KOPT-K1 (cell line): ENCODE measurements at regions not wholly inside any gene's neighbourhood (a gene's known extent, or its start where the extent isn't known, plus 50 kb on each side); places are given as distances from the start of the nearest gene placed in this dataset.

ENCODE experiments used
- H3K27ac ChIP-seq: fragments of 200-600 bp; sonication (generic); 2 replicates; pipeline ENCODE4 v1.5.1; 2016; ENCODE audit warnings: antibody characterized with exemption, mild to moderate bottlenecking, low read depth, low read length; ENCODE audit not compliant: poor library complexity, severe bottlenecking
- H3K36me3 ChIP-seq: fragments of 200-600 bp; sonication (generic); 2 replicates; pipeline ENCODE4 v1.5.1; 2017; ENCODE audit warnings: antibody characterized with exemption, mild to moderate bottlenecking, low read length, moderate library complexity; ENCODE audit not compliant: insufficient read depth
- H3K9me3 ChIP-seq: fragments of 200-600 bp; sonication (generic); 2 replicates; pipeline ENCODE4 v1.5.1; 2017; ENCODE audit warnings: antibody characterized with exemption, low read length, mild to moderate bottlenecking; ENCODE audit not compliant: insufficient read depth, poor library complexity, severe bottlenecking

DNA sequence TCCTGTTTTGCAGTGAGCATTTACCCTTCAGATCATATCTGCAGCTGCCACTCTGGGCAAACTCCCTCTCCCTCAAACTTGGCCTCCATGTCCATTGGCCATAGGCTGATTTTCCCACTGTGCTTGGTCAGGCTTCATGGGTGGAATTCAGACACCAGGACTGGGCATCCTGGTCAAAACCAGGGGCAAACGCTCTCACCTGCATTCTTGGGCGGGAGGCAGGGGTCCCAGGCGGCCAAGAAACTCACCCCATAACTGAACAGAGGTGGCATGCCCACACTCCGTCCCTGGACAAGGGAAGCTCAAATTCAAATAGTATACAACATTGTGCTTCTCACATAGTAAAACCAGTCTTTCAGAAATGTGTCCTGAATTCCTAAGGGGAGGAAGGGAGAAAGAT, 81.1 kb upstream of the ZNF648 start:
- no peaks in the 10 kb centered on the region for H3K9me3 ChIP-seq
- no peaks in the 10 kb centered on the region for H3K36me3 ChIP-seq
- peak overlapping the region; percentile 87 for H3K27ac ChIP-seq

DNA sequence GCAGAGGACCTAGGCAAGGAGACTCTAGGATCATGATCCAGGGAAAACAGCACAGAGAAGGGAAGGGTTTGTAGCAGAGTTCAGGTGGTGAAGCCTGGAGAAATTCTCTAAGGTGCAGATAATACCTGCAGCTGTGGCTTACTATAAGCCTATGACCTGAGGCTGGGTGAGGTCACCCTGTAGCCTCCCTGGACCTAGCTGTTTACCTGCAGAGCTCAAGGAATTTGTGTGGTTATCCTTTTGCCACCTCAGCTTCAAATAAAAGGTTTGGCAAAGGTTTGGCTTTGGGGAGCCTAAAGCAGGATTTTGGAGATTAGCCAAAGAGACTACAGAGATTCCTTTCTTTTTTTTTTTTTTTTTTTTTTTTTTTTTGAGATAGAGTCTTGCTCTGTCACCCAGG, 79.5 kb upstream of the ZNF648 start:
- Histone ChIP-seq H3K9me3 (no peaks in the 10 kb centered on the region), H3K36me3 (no peaks in the 10 kb centered on the region), H3K27ac (no peak overlapping the region)

DNA sequence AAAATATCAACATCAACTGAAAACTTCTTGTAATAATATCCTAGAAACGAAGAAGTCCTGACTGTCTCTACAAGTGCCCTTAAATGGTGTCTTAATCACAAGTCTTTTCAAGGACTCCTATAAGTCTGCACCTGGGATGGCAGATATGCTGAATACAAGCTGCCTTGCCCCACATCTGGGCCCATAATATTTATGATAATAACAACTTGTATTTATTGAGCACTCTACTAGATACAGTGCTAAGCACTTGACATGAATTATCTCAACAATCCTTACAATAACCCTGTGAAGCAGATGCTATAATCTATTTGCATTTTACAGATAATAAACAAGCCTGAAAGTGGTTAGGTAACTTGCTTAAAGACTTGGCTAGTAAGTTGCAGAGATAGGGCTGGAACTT, 78.0 kb upstream of the ZNF648 start:
- Histone ChIP-seq H3K36me3 (no peaks in the 10 kb centered on the region), H3K9me3 (peaks cover 5% of the 10 kb centered on the region), H3K27ac (no peak overlapping the region)

DNA sequence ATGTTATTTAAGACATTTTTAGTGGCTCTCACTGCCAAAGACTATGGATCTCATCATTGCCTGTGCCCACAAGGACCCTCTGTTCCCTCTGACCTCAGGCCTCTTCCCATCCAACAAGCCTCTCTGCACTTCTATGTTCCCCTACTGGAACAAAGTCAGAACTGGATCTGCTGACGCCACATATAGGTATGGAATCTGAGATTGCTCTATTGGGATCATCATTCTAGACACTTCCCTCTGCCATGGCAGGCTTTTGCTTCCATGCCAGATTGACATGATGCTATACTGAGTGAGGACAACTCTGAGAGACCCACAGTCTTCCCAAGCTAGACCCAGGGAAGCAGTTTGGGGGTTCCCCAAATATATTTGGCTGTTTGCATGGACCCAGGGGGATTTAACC, 76.0 kb upstream of the ZNF648 start:
- Histone ChIP-seq H3K27ac (no peak overlapping the region), H3K36me3 (no peaks in the 10 kb centered on the region), H3K9me3 (peaks cover 16% of the 10 kb centered on the region)

DNA sequence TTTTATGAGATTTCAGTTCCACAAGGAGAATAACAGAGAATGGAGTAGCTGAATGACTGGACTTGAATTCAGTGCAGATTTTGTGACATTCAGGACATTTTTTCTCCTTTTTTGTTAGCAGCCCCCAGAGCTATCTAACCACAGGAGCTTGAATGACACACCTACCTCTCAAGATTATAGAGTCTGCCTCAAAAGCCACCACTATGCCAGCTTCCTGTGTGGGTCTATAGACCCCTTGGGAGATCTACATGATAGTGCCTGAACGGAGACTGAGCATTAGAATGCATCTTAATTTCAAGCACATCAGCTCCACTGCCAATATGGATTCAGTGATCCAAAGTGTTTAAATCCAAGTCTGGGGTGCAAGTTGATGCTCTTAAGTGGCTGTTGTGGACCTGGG, 74.4 kb upstream of the ZNF648 start:
- H3K9me3 ChIP-seq: peaks cover 16% of the 10 kb centered on the region
- H3K27ac ChIP-seq: peak overlapping the region; percentile 18
- no peaks in the 10 kb centered on the region for H3K36me3 ChIP-seq

DNA sequence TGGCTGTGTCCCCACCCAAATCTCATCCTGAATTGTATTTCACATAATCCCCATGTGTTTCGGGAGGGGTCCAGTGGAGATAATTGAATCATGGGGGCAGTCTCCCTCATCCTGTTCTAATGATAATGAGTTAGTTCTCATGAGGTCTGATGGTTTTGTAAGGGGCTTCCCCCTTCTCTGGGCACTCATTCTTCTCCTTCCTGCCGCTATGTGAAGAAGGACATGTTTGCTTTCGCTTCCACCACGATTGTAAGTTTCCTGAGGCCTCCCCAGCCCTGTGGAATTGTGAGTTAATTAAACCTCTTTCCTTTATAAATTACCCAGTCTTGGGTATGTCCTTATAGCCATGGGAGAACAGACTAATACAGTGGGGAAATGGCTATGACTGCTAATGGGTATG, 72.7 kb upstream of the ZNF648 start:
- no peak overlapping the region for H3K27ac ChIP-seq
- H3K36me3 ChIP-seq: no peaks in the 10 kb centered on the region
- H3K9me3 ChIP-seq: peaks cover 16% of the 10 kb centered on the region

DNA sequence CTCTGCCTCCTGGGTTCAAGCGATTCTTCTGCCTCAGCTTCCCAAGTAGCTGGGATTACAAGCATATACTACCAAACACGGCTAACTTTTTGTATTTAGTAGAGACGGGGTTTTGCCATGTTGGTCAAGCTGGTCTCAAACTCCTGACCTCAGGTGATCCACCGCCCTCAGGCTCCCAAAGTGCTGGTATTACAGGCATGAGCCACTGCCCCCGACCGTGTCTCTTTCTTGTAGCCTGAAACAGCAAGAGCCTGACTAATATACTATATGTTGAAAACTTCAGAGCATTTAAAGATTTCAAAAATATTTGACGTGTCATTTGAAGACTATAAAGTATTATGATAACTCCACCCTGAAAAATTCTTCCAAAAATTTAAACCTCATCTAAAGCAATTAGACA, 71.7 kb upstream of the ZNF648 start:
- H3K9me3 ChIP-seq: peaks cover 16% of the 10 kb centered on the region
- no peak overlapping the region for H3K27ac ChIP-seq
- no peaks in the 10 kb centered on the region for H3K36me3 ChIP-seq

DNA sequence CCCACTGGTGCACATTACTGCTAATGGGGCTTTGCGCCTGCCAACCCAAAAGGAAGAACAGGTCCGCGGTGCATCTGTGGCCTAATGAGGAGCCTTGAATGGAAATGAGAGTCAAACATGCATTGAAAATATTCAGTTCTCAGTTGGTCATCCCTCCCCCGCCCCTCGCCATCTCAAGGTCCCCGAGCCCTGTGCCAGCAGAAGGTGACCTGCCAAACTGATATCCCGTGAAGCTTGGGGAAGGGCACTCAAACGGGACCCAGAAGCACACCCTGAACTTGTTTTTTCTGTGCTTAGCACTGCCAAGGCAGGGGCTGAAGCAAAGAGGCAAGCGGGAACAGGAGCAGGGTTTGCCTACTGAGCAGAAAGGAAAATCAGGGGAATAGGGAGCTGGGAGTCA, 67.9 kb upstream of the ZNF648 start:
- Histone ChIP-seq H3K27ac (no peak overlapping the region), H3K36me3 (no peaks in the 10 kb centered on the region), H3K9me3 (peaks cover 9% of the 10 kb centered on the region)

DNA sequence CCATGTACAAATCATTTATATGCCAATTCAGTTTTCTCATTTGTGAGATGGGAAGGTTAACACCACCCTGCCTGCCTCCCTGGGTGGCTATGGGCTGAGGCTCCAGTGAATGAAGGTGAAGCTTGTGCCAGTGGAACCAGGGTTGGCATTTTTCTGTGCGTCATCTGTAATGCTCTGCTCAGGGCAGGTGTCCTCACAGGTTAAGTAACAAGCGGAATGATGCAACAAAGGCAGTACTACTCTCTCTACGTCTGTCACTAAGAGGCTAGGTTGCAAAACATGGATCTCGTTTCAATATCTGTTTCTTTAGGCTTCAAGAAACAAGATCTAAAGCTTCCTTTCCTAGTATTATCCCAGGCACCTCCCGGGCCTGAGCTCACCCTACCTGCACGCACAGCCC, 67.0 kb upstream of the ZNF648 start:
- Histone ChIP-seq H3K36me3 (no peaks in the 10 kb centered on the region), H3K27ac (no peak overlapping the region), H3K9me3 (peaks cover under 1% of the 10 kb centered on the region)

DNA sequence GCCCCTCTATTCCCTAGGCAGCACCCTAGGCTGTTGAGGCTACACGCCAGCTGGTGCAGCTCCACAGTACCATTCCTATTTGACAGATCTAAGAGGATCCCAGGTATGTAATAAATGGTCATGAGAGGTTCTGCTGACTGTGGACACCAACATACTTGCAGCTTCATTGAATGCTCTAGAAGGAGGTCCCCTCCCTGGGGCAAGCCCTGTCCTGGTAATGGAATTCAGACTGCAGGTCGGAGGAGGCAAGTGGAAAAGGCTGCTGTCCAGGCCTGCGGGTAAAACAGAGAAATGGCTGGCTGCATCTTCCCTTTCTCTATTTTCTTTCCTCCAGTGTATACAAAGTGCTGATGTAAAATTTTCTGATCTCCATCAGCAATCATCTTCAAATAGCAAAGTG, 66.1 kb upstream of the ZNF648 start:
- no peak overlapping the region for H3K27ac ChIP-seq
- H3K36me3 ChIP-seq: no peaks in the 10 kb centered on the region
- H3K9me3 ChIP-seq: no peaks in the 10 kb centered on the region

DNA sequence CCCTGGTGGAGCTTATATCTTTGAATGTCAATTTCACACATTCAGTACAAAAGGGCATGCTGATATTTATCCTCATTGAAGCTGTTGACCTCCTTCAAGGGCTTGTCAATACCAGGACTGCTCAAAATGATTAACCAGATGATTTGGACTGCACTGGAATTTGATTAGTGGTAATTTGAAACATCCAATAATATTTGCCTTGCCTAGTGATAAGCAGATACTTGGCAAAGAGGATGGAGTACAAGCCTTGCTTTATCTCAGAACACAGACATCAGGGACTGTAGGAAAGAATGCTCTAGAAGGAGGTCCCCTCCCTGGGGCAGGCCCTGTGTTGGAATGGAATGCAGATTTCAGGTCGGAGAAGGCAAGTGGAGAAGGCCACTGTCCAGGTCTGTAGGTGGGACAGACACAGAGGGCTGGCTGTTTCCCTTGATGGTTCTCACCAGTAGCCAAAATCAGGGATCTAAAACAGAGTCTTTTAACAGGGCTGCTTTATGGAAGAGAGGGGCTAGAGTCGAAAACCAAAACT, 64.8 kb upstream of the ZNF648 start:
- H3K36me3 ChIP-seq: no peaks in the 10 kb centered on the region
- H3K27ac ChIP-seq: no peak overlapping the region
- H3K9me3 ChIP-seq: no peaks in the 10 kb centered on the region

DNA sequence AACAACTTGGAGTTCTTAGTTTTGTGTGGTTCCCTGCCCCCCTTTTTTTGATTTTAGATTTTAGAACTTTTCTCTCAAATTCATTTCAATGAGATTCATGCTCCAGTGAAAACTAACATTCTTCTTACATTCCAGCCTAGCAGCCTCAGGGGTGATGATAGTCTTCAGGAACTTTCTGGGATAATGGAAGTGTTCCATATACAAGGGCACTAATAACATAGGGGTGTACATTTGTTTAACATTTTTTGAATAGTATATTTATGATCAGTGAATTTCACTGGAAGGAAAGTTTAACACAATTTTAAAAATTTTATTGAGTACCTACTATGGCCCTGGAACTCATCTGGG, 61.4 kb upstream of the ZNF648 start:
- Histone ChIP-seq H3K27ac (no peak overlapping the region), H3K9me3 (no peaks in the 10 kb centered on the region), H3K36me3 (no peaks in the 10 kb centered on the region)

DNA sequence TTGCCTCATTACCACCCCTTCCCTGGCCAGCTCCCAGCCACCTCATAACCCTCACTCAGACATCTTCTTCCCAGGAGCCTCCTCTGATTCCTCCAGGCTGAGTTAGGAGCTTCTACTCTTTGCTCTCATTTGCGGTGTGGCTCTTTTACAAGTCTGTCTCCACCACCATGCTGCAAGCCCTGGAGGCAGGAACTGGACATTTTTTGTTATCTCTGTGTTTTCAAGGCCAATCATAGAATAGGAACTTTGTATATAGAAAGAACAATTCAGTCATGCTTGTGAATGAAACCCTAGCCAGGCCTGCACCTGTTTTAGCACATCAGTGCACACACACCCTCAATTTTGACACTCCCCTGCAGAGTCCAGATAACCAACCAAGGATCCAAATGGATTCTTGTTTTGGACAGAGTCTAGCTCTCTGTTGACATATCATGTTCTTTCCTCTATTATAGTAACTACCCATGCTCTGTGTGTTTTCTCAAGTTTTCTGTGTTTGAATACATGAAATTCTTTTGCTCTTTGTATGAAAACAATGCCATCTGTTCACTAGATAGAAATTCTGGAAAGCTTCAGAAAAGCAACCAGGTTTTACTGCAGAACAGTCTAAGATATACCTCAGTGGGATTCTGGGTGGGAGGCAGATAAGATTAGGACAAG, 60.9 kb upstream of the ZNF648 start:
- Histone ChIP-seq H3K36me3 (no peaks in the 10 kb centered on the region), H3K9me3 (no peaks in the 10 kb centered on the region), H3K27ac (no peak overlapping the region)

DNA sequence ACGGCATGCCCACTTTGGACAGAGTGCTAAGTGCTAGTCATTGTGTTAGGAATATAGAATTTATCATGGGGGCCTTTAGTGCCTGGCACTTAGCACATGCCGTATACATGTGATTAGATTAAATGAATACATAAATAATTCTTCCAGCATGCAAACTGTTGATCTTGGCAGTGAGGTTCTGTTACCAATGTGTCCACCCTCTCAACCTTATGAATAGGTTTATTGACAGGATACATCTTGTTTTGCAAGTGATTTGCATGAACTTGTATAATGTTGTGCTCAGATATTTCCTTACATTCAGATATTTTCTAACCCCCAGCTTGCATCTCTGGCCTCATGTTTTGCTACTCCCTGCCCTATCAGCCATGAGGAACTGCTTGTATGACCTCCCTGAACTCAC, 60.3 kb upstream of the ZNF648 start:
- Histone ChIP-seq H3K27ac (no peak overlapping the region), H3K36me3 (no peaks in the 10 kb centered on the region), H3K9me3 (no peaks in the 10 kb centered on the region)

DNA sequence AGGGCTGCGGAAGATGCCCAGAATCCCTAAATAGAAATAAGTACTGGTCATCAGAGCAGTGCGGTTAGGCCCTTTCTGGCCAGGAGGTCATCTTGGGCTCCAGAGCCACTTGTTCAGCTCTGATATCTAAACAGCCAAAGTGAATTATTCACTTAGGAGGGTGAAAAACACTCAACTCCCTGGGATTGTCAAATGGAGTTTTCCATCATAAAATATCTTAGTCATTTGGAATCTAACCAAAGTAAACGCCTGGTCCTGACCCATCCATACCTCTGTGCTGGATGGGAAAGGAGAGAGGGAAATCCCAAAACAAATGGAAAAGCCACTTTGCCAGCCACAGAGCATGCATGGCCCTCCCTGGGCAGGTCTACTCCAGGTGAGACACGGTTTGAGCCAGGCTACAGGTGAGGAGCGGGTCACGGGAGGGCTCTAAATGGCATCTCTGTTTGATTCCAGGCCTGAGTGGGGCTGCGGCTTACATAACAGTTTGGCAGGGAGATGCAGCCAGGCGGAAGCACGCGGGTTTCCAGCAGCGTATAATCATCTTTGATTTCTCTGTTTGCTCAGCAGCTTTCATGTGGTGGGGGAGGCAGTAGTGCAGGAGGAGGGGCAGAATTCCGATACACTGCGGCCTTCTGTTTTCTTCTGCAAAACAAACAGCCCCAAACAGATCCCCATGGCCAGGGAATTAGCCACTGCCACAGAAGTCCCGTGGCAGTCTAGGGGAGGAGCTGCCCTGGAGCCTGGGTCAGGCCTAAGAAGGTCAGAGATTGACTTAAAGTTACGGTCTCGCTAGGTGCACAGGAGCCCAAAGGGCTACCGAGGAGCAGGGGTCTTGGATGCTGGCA, 59.1 kb upstream of the ZNF648 start:
- Histone ChIP-seq H3K36me3 (no peaks in the 10 kb centered on the region), H3K27ac (no peak overlapping the region), H3K9me3 (no peaks in the 10 kb centered on the region)

DNA sequence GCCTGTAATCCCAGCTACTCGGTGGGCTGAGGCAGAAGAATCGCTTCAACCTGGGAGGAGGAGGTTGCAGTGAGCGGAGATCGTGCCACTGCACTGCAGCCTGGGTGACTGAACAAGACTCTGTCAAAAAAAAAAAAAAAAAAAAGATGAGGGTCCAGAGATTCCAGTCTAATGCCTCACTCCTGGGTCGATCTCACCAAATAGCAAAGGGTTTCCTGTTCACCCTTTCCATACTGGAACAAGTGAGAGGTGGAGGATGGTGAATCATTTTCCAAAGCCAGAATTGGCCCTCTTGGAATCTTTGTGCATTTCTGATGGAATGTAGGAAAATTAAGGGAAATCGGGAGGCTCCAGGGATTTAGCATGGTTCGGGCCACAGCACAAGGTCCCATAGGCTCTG, 58.1 kb upstream of the ZNF648 start:
- Histone ChIP-seq H3K9me3 (no peaks in the 10 kb centered on the region), H3K27ac (no peak overlapping the region), H3K36me3 (no peaks in the 10 kb centered on the region)
